IMR-90 (cell line): ENCODE measurements at regions not wholly inside any gene's neighbourhood (a gene's known extent, or its start where the extent isn't known, plus 50 kb on each side); places are given as distances from the start of the nearest gene placed in this dataset.

ENCODE experiments used
- ATAC-seq: fragments of 200-7000 bp; cut with Tn5 transposase; 2 replicates; pipeline ENCODE4 v1.9.1; 2020; ENCODE audit warnings: low read depth, mild to moderate bottlenecking, moderate library complexity
- BruUV-seq: library from RNA; stranded (reverse); fragments of 400-500 nt; replicated peaks from 2 replicates; lab custom pipeline; 2021; lab: Mats Ljungman, UMichigan
- CTCF ChIA-PET: fragments of 300-600 bp; formaldehyde crosslinking; extraction: SDS; loops from one replicate; lab custom pipeline; 2021; ENCODE audit warnings: antibody characterized with exemption; lab: Yijun Ruan, JAX
- POLR2A ChIA-PET: fragments of 300-600 bp; sonication (Branson Sonifier 250); formaldehyde crosslinking; loops from one replicate; lab custom pipeline; 2022; ENCODE audit warnings: antibody characterized with exemption; ENCODE audit not compliant: unreplicated experiment; lab: Charles Lee
- DNase-seq: peaks from one replicate; pipeline ENCODE4 v3.0.0; 2013
- H2AFZ ChIP-seq: replicated peaks from 2 replicates; pipeline ENCODE3; 2013; ENCODE audit warnings: low read length, mild to moderate bottlenecking; ENCODE audit not compliant: poor library complexity
- H2AK5ac ChIP-seq: 2 replicates; pipeline ENCODE4 v1.6.1; 2013; ENCODE audit warnings: low read depth, low read length, inconsistent platforms
- H2AK9ac ChIP-seq: replicated peaks from 2 replicates; pipeline ENCODE3; 2013; ENCODE audit warnings: mild to moderate bottlenecking, low read depth, low read length, moderate library complexity; ENCODE audit not compliant: poor library complexity
- H2BK120ac ChIP-seq: 2 replicates; pipeline ENCODE4 v1.6.1; 2013; ENCODE audit warnings: low read depth, low read length, inconsistent platforms
- H2BK15ac ChIP-seq: 3 replicates; pipeline ENCODE4 v1.6.1; 2013; ENCODE audit warnings: low read depth, low read length, inconsistent platforms
- H2BK20ac ChIP-seq: 2 replicates; pipeline ENCODE4 v1.6.1; 2013; ENCODE audit warnings: low read depth, mild to moderate bottlenecking, inconsistent platforms, low read length, moderate library complexity
- H2BK5ac ChIP-seq: 2 replicates; pipeline ENCODE4 v1.6.1; 2013; ENCODE audit warnings: mild to moderate bottlenecking, low read depth, low read length, inconsistent platforms; ENCODE audit not compliant: poor library complexity, severe bottlenecking
- H3K14ac ChIP-seq: replicated peaks from 2 replicates; pipeline ENCODE4 v1.6.1; 2013; ENCODE audit warnings: low read depth, low read length, inconsistent platforms
- H3K18ac ChIP-seq: 2 replicates; pipeline ENCODE4 v1.6.1; 2013; ENCODE audit warnings: low read depth, low read length, control low read depth
- H3K23ac ChIP-seq: 2 replicates; pipeline ENCODE4 v1.6.1; 2013; ENCODE audit warnings: low read depth, low read length, inconsistent platforms
- H3K27ac ChIP-seq: 2 replicates; pipeline ENCODE4 v1.5.1; 2013; ENCODE audit warnings: mild to moderate bottlenecking, control low read depth, low read length; ENCODE audit not compliant: insufficient read depth
- H3K27me3 ChIP-seq: 2 replicates; pipeline ENCODE4 v1.6.1; 2013; ENCODE audit warnings: low read length; ENCODE audit not compliant: control insufficient read depth, insufficient read depth
- H3K36me3 ChIP-seq: 2 replicates; pipeline ENCODE4 v1.6.1; 2013; ENCODE audit warnings: low read length, mixed read lengths; ENCODE audit not compliant: control insufficient read depth, insufficient read depth
- H3K4ac ChIP-seq: 2 replicates; pipeline ENCODE4 v1.6.1; 2013; ENCODE audit warnings: low read depth, low read length, inconsistent platforms
- H3K4me1 ChIP-seq: 2 replicates; pipeline ENCODE4 v1.6.1; 2013; ENCODE audit warnings: low read length, mixed read lengths; ENCODE audit not compliant: control insufficient read depth, insufficient read depth
- H3K4me2 ChIP-seq: 2 replicates; pipeline ENCODE4 v1.6.1; 2013; ENCODE audit warnings: low read depth, mild to moderate bottlenecking, control low read depth, low read length, moderate library complexity
- H3K4me3 ChIP-seq: 2 replicates; pipeline ENCODE4 v1.5.1; 2013; ENCODE audit warnings: low read depth, mild to moderate bottlenecking, control low read depth, low read length, moderate library complexity; ENCODE audit not compliant: insufficient read depth
- H3K56ac ChIP-seq: 2 replicates; pipeline ENCODE4 v1.6.1; 2013; ENCODE audit warnings: low read length, inconsistent platforms; ENCODE audit not compliant: insufficient read depth; ENCODE audit errors: extremely low read depth
- H3K79me1 ChIP-seq, 2 experiments: 2 replicates each; pipeline ENCODE4 v1.6.1; 2013; ENCODE audit warnings: low read length in 2 of 2, inconsistent platforms in 1 of 2, low read depth in 1 of 2
- H3K9ac ChIP-seq: 2 replicates; pipeline ENCODE4 v1.6.1; 2013; ENCODE audit warnings: low read depth, low read length, control low read depth
- H3K9me1 ChIP-seq: 2 replicates; pipeline ENCODE4 v1.6.1; 2013; ENCODE audit warnings: low read length, inconsistent platforms; ENCODE audit not compliant: insufficient read depth
- H3K9me3 ChIP-seq: 2 replicates; pipeline ENCODE4 v1.6.1; 2013; ENCODE audit warnings: low read length; ENCODE audit not compliant: control insufficient read depth, insufficient read depth
- H4K20me1 ChIP-seq: 2 replicates; pipeline ENCODE4 v1.6.1; 2013; ENCODE audit warnings: low read length, inconsistent platforms; ENCODE audit not compliant: insufficient read depth
- H4K5ac ChIP-seq: 2 replicates; pipeline ENCODE4 v1.6.1; 2013; ENCODE audit warnings: mild to moderate bottlenecking, low read depth, low read length, control low read depth
- H4K8ac ChIP-seq, 2 experiments: 2 replicates each; pipeline ENCODE4 v1.6.1; 2013; ENCODE audit warnings: low read depth in 2 of 2, low read length in 2 of 2, control low read depth in 1 of 2, inconsistent platforms in 1 of 2
- H4K91ac ChIP-seq: 2 replicates; pipeline ENCODE4 v1.6.1; 2013; ENCODE audit warnings: low read depth, low read length, inconsistent platforms; ENCODE audit not compliant: insufficient read depth
- BHLHE40 ChIP-seq: fragments of 150-350 bp; IDR thresholded peaks from 2 replicates; pipeline ENCODE4 v1.6.1; 2016; ENCODE audit warnings: mild to moderate bottlenecking, low read depth, low read length
- FOS ChIP-seq: fragments of 150-350 bp; IDR thresholded peaks from 2 replicates; pipeline ENCODE4 v1.6.1; 2016; ENCODE audit warnings: low read depth, low read length
- RAD21 ChIP-seq: IDR thresholded peaks from 2 replicates; pipeline ENCODE4 v1.6.1; 2012; ENCODE audit warnings: low read length, improper control_type of control experiment
- RCOR1 ChIP-seq: IDR thresholded peaks from 2 replicates; pipeline ENCODE4 v1.6.1; 2012; ENCODE audit warnings: mild to moderate bottlenecking, low read length, improper control_type of control experiment; ENCODE audit not compliant: insufficient replicate concordance
- SMC3 ChIP-seq: fragments of 150-350 bp; IDR thresholded peaks from 2 replicates; pipeline ENCODE4 v1.6.1; 2016; ENCODE audit warnings: low read depth, mild to moderate bottlenecking, antibody characterized with exemption, low read length, moderate library complexity
- WGBS, 2 experiments: methylation state at CpG; one replicate each; pipeline versions ENCODE4 v1.1.5 to v1.1.7; 2013; ENCODE audit warnings: missing lambda C conversion rate in 2 of 2; ENCODE audit not compliant: insufficient read length in 1 of 2; ENCODE audit errors: extremely low coverage in 2 of 2; 5-methylcytosine and 5-hydroxymethylcytosine counted together
- dilution Hi-C: fragments of 300-500 bp; cut with HindIII; formaldehyde crosslinking; loops from one replicate; pipeline ENCODE4 v1.14.3; 2018; ENCODE audit warnings: low sequenced_read_pairs; ENCODE audit not compliant: unreplicated experiment
- in situ Hi-C: fragments of 300-500 bp; cut with MboI; formaldehyde crosslinking; loops from 3 replicates; pipeline ENCODE4 v1.14.3; 2019; ENCODE audit warnings: low sequenced_read_pairs, inconsistent platforms, mixed read lengths
- intact Hi-C: fragments of 100-400 bp; cut with micrococcal nuclease; formaldehyde crosslinking; loops from 2 replicates; pipeline ENCODE4 v1.10.0; 2022
- TF ChIP-seq, protein P1 (sequence below): conservative IDR thresholded peaks from 2 replicates; pipeline ENCODE4 v1.5.1; 2012; ENCODE audit warnings: mild to moderate bottlenecking, low read depth, low read length, improper control_type of control experiment

DNA sequence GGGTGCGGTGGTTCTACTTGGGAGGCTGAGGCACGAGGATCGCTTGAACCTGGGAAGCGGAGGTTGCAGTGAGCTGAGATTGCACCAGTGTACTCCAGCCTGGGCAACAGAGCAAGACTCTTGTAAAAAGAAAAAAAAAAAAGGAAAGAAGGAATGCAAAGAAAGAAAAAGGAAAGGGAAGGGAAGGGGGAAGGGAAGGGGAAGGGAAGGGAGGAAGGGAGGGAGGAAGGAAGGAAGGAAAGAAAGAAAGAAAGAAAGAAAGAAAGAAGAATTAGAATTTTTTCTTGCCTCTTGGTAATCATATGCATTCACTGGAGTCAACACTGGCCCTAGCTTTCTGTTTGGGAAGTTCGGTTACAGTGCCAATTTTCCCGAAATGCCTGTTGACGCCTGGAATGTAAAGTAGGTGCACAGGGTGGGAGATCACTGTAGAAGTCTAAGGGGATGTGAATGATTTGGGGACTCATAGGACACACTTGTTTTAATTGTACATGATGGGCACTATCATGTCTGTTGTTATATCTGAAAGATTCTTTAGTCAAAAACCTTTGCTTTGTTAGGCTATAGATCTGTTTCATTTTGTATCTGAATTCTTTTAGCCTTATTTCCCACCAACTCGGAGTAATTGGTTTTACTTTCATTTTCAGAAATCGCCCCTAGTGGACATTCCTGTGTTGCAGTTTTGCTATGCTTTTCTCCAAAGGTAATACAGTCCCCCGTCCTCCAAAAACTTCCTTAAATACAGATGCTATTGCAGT, 59.8 kb upstream of the MORC3 start:
- peak overlapping the region; percentile 65 for H3K27ac ChIP-seq
- peak; percentile 98 for ATAC-seq
- peak overlapping the region; percentile 79 for H2BK120ac ChIP-seq
- H3K79me1 ChIP-seq = no peaks in the 10 kb centered on the region; a peak in 1 of 4 replicates
- peak overlapping the region; percentile 58 for H3K18ac ChIP-seq
- no peak overlapping the region for H2AK5ac ChIP-seq
- H3K9me1 ChIP-seq = peaks cover under 1% of the 10 kb centered on the region; the same call in 1 of the 2 replicates
- peak overlapping the region; percentile 47; the same call in 1 of the 2 replicates for H3K4ac ChIP-seq
- peak overlapping the region; percentile 88 for H2AFZ ChIP-seq
- no peaks in the 10 kb centered on the region for H4K20me1 ChIP-seq
- H3K9me3 ChIP-seq = no peaks in the 10 kb centered on the region
- peak overlapping the region; percentile 49; the same call in 2 of the 3 replicates for H2BK15ac ChIP-seq
- H2BK5ac ChIP-seq = peak overlapping the region; percentile 89
- no TSS peak for BruUV-seq
- H3K36me3 ChIP-seq = peaks cover 4% of the 10 kb centered on the region
- no peak for TF ChIP-seq FOS
- TF ChIP-seq RAD21 = peak; percentile 26
- TF ChIP-seq, protein P1, sequence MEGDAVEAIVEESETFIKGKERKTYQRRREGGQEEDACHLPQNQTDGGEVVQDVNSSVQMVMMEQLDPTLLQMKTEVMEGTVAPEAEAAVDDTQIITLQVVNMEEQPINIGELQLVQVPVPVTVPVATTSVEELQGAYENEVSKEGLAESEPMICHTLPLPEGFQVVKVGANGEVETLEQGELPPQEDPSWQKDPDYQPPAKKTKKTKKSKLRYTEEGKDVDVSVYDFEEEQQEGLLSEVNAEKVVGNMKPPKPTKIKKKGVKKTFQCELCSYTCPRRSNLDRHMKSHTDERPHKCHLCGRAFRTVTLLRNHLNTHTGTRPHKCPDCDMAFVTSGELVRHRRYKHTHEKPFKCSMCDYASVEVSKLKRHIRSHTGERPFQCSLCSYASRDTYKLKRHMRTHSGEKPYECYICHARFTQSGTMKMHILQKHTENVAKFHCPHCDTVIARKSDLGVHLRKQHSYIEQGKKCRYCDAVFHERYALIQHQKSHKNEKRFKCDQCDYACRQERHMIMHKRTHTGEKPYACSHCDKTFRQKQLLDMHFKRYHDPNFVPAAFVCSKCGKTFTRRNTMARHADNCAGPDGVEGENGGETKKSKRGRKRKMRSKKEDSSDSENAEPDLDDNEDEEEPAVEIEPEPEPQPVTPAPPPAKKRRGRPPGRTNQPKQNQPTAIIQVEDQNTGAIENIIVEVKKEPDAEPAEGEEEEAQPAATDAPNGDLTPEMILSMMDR = peak; percentile 68
- no peak for TF ChIP-seq RCOR1
- TF ChIP-seq BHLHE40 = no peak
- TF ChIP-seq SMC3 = peak; percentile 28; the same call in 1 of the 2 replicates
- in situ Hi-C loops = no loop called here
- intact Hi-C loops = loop anchor here (1.0 to 2.0 kb wide), 2 partner anchors 71 to 104 kb away; partner anchors contain the start of gene DOP1B
- peak overlapping the region; percentile 72 for H3K14ac ChIP-seq
- H3K4me3 ChIP-seq = peak overlapping the region; percentile 93
- H3K23ac ChIP-seq = peak overlapping the region; percentile 75
- dilution Hi-C loops = no loop called here
- H2AK9ac ChIP-seq = no peak overlapping the region
- 100% methylated on average over 4 of the region's 10 CpGs; no CpG with 5 or more reads in 1 of the 2 experiments for WGBS, 2 experiments
- peak overlapping the region; percentile 47; the same call in 1 of the 2 replicates for H2BK20ac ChIP-seq
- ChIA-PET CTCF (interaction anchor here (0.6 to 1.8 kb wide), 4 partner anchors 12 to 243 kb away, joined by 3 to 7 read pairs (median 4); no protein-coding TSS in a partner anchor), POLR2A (interaction anchor here (0.6 kb wide), 1 partner anchor 119 kb away, joined by 10 read pairs; no protein-coding TSS in a partner anchor)
- peak; percentile 73 for DNase-seq
- peak overlapping the region; percentile 60 for H4K5ac ChIP-seq
- no peaks in the 10 kb centered on the region for H3K27me3 ChIP-seq
- H3K4me1 ChIP-seq = no peaks in the 10 kb centered on the region
- H3K4me2 ChIP-seq = peak overlapping the region; percentile 93
- peak overlapping the region; percentile 64 for H3K9ac ChIP-seq
- peak overlapping the region; percentile 53 to 74 for H4K8ac ChIP-seq
- H3K56ac ChIP-seq = peak overlapping the region; percentile 52
- H4K91ac ChIP-seq = peak overlapping the region; percentile 46
